Erythroblast (primary cell): ENCODE measurements at regions not wholly inside any gene's neighbourhood (a gene's known extent, or its start where the extent isn't known, plus 50 kb on each side); places are given as distances from the start of the nearest gene placed in this dataset.

ENCODE experiments used
- GATA1 ChIP-seq: IDR thresholded peaks from 2 replicates; pipeline ENCODE4 v1.6.1; 2011; ENCODE audit warnings: low read depth, mild to moderate bottlenecking, control low read depth, low read length, moderate library complexity
- POLR2A ChIP-seq: IDR thresholded peaks from 2 replicates; pipeline ENCODE4 v1.6.1; 2011; ENCODE audit warnings: mild to moderate bottlenecking, low read length

DNA sequence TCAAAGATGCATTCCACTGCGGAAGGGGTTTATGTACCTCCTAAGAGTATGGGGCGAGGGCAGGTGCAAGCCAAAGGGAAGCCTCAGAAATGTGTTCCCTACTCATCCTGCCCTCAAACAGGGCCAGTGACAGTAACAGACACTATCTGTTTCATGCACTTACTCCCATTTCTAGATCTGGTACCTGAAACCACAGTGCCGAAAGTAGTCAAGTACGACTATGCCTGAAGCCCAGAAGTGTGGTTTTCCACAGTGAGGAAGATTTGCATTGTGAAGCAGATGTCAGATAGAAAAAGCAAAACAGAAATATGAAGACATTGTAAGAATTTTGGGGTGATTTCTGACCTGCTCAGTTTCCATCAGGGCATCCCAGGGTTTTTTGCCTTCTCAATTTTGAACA is 748.7 kb downstream of the RNF144A start:
- no peak for TF ChIP-seq POLR2A
- no peak for TF ChIP-seq GATA1
